ENCODE measurements at regions not wholly inside any gene's neighbourhood (a gene's known extent, or its start where the extent isn't known, plus 50 kb on each side); places are given as distances from the start of the nearest gene placed in this dataset.

DNA sequence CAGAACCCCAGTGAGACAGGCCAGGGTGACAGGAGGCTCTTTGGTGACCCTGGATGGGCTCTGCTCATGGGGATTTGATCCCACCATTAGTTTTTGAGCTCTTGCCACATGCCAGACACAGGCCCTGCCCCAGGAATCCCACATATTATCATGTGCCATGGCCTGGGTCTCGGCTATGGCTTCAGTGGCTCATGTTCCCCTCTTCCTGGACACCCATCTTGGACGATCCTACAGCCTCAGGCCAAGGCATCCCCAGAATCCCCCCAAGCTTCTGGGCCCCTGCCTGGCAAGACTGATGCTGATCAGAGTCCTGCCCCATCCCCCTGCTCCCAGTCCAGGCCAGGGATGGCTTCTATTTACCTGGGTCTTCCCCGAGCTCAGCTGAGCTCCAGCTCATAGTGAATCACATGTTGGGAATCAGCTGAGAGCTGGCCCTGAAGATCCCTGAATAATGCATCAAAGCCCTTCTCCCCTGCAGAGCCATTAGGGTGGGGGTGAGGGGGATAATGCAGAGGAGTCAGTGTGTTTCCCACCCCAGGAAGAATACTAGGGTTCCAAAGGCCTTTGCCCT lies 50.9 kb upstream of the CHRNB4 start:
- BruUV-seq (replicated peaks), result no TSS peak
- intact Hi-C loops (cut with micrococcal nuclease), result no loop called here
- no peaks in the 10 kb centered on the region for H3K9me3 Mint-ChIP-seq (ENCODE audit: unreplicated experiment)

DNA sequence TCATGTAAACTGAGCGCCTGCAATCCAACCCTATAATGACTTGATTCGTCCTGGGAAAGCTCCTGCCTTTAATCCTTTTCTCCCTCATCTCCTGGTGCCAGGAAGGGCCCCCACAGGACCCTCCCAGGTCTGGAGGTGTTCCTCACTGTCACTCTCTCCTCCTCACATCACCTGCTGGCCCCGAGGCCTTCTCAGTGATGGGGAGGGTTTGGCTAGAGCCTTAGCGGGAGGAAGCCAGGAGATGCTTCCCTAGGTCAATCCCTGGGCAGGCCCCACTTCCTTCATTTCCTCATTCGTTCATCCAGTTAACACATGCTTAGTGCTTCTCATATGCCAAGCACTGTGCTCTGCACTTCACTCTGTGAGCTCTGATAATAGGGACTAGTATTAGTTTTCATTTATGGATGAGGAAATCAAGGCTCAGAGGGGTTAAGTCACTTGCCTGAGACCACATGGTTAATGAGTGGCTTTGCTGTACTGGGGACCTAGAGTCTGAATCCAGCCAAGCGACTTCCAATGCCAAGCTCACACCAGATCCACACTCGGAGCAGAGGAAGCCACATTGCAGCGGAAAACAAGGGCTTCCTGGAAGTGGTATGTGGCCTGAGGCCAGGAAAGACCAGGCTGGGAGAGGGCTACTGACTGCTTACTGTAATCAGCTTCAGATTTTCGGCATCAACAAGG lies 50.3 kb upstream of the CHRNB4 start:
- no peaks in the 10 kb centered on the region for H3K36me3 Mint-ChIP-seq (ENCODE audit: insufficient read depth, unreplicated experiment)
- ChIA-PET POLR2A (interaction anchor here (0.7 kb wide), 1 partner anchor 308 kb away, joined by 3 read pairs; no protein-coding TSS in a partner anchor), CTCF (interaction anchor here (1.0 to 1.5 kb wide), 2 partner anchors 39 to 52 kb away, joined by 3 to 10 read pairs; no protein-coding TSS in a partner anchor)
- no TSS peak for BruUV-seq (replicated peaks)
- no peaks in the 10 kb centered on the region for H3K27me3 Mint-ChIP-seq (ENCODE audit: insufficient read depth, unreplicated experiment)
- intact Hi-C loops (cut with micrococcal nuclease), result no loop called here
- H3K9me3 Mint-ChIP-seq (ENCODE audit: unreplicated experiment), result no peaks in the 10 kb centered on the region
- H3K4me1 Mint-ChIP-seq (ENCODE audit: insufficient read depth, unreplicated experiment), result no peaks in the 10 kb centered on the region
- no peak for TF ChIP-seq CTCF (IDR thresholded peaks at IDR 0.05; ENCODE audit: unreplicated experiment)
- H3K4me3 Mint-ChIP-seq (ENCODE audit: unreplicated experiment), result no peak overlapping the region
- H3K27ac Mint-ChIP-seq (ENCODE audit: low read depth, unreplicated experiment), result no peak overlapping the region
- no peak for DNase-seq (ENCODE audit: unreplicated experiment)

More for the DNA sequence above, 50.9 kb upstream of the CHRNB4 start:
- H3K4me1 Mint-ChIP-seq (ENCODE audit: insufficient read depth, unreplicated experiment), result no peaks in the 10 kb centered on the region
- POLR2A ChIA-PET, result no interaction called here
- no peak overlapping the region for H3K27ac Mint-ChIP-seq (ENCODE audit: low read depth, unreplicated experiment)
- CTCF ChIA-PET, result interaction anchor here (0.7 to 1.5 kb wide), 3 partner anchors 40 to 148 kb away, joined by 3 to 10 read pairs (median 3); no protein-coding TSS in a partner anchor
- TF ChIP-seq CTCF (IDR thresholded peaks at IDR 0.05; ENCODE audit: unreplicated experiment), result no peak
- no peaks in the 10 kb centered on the region for H3K27me3 Mint-ChIP-seq (ENCODE audit: insufficient read depth, unreplicated experiment)
- no peak overlapping the region for H3K4me3 Mint-ChIP-seq (ENCODE audit: unreplicated experiment)
- H3K36me3 Mint-ChIP-seq (ENCODE audit: insufficient read depth, unreplicated experiment), result no peaks in the 10 kb centered on the region
- DNase-seq (ENCODE audit: unreplicated experiment), result no peak

Measured in MCF 10A (cell line).